NOMO-1 (cell line): ENCODE measurements at regions not wholly inside any gene's neighbourhood (a gene's known extent, or its start where the extent isn't known, plus 50 kb on each side); places are given as distances from the start of the nearest gene placed in this dataset.

Experiments
- DNase-seq, 2 experiments: peaks; one replicate each; lab custom pipeline; 2025; ENCODE audit not compliant: unreplicated experiment in 2 of 2; lab: John Stamatoyannopoulos, UW

- no peak for DNase-seq
Observed at GRCh38 chr14:100436745-100437406, 113.7 kb downstream of the SLC25A47 start.

GRCh38 chr14:100438271-100438670 lies 115.1 kb downstream of the SLC25A47 start:
- no peak for DNase-seq

DNA sequence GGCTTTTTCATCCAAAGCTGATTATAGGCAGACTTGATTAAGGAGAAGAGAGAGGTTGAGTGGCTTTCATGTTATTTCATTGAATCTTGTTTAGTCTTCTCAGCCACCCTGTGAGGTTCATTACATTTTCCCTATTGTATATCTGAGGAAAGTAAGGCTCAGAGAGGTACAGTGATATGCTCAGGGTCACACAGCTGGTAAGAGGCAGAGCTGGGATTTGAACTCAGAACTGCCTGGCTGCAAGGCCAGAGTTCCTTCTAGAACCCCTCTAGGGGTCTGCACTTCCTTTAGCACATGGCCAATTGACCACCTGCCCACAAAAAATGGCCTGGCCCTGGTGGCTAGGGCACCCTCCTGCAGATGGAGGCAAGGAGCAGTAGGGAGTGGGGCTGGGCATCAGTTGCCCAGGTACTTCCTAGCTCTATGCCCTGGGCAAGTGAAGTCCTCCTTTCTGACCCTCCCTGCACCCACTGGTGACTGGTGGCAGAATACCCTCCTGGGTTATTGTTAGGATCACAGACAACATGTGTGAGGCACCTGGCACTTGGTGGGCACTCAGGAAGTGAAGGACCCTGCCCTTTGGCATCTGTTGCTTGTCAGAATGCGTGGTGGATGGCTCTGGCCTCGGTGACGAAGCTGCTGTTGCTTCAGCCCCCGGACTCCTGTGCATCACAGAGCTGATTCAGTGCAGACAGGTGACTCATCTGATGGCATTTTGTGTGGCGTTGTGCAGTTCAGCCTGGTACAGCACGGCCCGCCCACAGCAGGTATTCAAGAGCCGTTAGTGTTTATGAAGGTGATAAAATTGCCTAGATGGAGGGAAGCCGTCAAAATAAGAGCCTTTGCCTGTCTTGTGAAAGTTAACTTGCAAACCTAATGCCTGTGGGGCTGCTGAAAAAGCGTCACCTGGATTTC lies 115.8 kb downstream of the SLC25A47 start:
- no peak for DNase-seq

- no peak for DNase-seq
Observed at GRCh38 chr14:100439781-100440180, 116.6 kb downstream of the SLC25A47 start.

GRCh38 chr14:100440207-100440631 lies 117.1 kb downstream of the SLC25A47 start:
- no peak for DNase-seq

DNA sequence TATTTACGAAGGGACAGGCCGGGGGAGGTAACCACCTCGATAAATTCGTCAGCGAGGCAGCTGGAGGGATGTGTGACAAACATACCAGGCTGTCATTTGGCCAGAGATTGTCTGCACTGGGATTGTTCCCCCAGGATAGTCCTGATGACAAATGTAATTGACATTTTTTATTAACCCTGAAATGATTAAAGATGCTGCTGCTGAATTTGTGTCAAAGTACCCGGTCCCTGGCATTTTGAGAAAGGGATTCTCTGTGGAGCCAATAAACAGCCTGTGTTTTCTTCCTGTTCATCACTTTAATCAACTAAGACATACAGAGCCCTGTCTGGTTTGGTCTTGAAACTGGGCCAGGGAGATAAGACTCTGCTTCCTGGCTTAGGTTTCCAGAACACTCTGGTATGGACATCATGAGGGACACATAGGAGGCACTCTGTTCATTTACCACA lies 117.6 kb downstream of the SLC25A47 start:
- DNase-seq, result no peak

GRCh38 chr14:100441271-100441947 lies 118.3 kb downstream of the SLC25A47 start:
- DNase-seq, result no peak

DNA sequence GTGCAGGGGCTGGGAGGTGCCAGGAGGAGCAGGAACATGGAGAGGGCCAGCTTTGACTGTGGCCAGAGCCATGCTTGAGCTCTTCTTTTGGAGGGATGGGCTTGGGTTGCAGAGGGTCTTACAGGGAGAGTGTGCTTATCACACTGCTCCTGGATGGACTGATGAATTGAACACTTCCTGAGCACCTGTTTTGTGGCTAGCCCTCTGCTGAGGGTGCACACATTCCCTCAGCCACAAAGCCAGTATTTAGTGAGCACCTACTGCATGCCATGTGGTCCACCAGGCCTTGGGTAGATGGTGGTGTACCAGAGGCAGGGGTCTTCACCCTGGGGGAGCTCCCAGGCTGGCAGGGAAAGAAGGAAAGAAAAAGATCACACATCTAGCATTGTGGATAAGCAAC lies 118.9 kb downstream of the SLC25A47 start:
- DNase-seq, result no peak

- no peak for DNase-seq
Observed at GRCh38 chr14:100442498-100443490, 119.7 kb downstream of the SLC25A47 start.

- no peak for DNase-seq
Observed at GRCh38 chr14:100443603-100444002, 120.5 kb downstream of the SLC25A47 start.

DNA sequence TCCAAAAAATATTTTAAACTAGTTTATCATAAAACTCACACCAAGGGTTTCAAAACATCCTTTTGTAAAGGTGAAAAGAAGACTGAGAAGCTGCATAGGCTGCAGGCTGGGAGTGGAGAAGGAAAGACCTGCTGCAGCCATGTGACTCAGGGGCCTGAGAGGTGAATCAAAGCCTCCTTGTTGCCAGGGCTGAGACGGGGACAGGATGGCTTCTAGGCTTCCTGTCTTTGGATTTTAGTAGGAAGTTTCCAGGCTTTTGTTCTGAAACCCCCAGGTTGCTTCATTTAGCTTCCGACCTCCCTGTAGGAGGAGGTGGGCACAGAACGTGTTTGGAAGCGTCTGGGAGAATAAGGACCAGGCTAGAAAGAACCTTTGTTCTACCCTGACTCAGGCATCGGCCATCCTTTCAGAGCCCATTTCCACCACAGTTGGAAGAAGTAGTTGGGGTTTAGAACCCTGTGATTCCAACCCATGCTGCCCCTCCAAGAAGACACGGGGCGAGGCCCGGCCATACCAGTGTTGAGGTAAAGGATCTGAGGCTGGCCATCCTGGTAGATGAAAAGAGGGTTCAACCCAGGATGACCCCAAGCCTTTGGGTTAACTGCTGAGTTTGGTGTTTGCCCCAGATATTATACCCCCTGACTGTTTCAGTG lies 122.4 kb downstream of the SLC25A47 start:
- no peak for DNase-seq

DNA sequence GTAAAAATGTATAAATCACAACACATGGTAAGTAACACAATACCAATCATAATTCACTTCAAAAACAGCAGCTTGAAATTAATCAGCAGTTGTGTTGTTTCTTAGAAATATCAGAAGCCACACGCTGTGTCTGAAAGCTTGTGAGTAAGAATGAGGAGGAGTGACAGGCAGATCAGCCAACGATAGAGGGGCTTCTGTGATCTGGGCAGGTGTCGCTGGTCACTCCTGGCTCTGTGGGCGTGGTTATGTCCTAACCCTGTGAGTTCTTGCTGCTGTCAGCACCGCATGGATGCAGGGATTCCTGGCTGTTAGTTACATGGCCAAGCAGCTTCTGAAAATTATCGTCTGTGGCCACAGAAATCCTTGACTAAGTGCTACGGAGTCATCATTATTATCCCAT lies 123.4 kb downstream of the SLC25A47 start:
- no peak for DNase-seq

DNA sequence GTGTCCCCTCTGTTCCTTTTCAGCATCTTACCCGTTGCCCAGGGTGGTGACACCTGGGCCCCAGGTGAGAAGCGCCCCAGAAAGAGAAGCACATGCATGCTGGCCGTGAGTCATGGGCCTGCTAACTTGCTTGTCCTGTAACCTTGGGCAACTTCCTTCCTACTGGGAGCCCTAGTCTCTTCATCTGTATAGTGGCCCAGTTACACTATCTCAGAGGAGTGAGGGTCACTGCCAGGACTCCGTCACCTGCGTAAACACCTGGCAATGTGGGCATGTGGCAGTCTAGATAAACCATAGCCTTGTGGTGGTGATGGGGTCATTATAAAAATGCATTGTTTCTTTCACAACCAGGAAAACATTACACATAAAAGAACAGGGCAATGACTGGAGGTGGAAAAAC lies 125.2 kb downstream of the SLC25A47 start:
- no peak for DNase-seq

GRCh38 chr14:100449225-100449987 lies 126.3 kb downstream of the SLC25A47 start:
- no peak for DNase-seq

DNA sequence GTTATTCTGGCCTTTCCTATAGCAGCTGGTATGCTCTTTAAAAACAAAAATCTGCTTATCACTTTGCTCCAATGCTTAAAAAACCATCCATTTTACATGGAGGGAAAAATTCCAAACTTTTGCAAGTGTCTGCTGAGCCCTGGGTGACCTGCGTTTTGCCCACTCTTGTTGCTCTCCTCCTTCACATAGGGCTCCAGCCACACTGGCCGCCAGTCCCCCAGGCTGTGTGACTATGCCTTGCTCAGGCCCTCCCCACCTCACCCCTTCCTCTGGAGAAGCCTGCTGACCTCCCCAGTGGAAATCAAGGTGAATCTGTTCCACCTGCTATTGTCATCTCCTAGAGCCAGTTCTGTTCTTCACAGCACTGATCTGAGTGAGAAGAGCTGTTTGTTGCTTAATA lies 126.9 kb downstream of the SLC25A47 start:
- DNase-seq, result no peak

DNA sequence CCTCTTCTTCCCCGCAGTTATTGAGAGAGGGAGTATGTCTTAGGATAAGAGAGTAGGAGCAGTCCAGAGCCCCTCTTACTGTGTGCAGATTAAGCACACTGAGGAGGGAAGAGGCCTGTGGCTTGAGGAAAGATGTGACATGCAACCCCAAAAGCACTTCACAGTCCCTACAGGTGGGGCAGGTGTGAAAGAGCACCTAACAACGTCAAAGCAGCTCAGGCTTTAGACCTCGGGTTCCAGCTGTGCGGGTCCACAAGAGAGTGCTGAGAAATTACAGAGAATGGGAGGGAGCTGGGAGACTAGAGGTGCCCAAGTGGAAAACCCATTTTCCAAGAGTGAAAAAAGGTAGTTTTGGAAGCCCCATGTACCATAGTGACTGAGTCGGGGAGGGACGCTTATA lies 127.6 kb downstream of the SLC25A47 start:
- no peak for DNase-seq

- DNase-seq, result no peak
Observed at GRCh38 chr14:100451264-100451663, 128.1 kb downstream of the SLC25A47 start.

DNA sequence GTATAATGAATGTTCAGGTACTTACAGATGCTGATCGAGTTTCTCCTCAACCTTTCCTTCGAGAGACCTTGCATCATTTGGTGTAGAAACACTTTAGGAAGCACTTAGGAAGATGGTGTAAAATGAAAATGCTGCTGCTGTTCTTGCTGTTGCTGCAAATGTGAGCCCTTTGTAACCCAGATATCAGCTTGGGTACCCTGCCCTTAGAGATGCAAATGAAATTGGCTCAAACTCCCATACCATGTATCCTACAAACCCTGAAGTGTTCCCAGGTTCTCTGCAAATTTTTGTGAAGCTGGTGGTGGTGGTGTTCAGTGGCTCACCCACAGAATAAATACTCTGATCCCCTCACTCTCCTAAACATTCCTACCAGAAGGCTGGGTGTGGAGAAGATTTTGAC lies 130.8 kb downstream of the SLC25A47 start:
- DNase-seq, result no peak

DNA sequence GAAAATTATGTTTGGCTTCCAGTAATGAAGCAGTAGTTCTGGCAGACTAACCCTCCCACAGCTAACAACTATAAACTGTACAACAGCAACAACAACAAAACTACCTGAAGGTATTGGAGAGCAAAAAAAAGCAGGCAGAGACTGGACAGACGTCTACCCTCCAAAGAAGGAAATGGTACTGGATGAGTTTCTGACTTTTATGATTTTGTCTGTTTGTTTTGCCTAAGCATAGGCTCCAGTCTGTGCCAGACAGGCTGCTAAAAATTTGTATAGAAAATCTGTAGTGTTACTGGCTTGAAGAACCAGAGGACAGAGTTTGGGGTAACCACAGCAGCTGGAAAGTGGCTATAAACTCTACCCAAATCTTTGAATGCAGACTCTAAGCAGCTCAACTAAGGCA lies 131.3 kb downstream of the SLC25A47 start:
- no peak for DNase-seq
